ENCODE measurements at regions not wholly inside any gene's neighbourhood (a gene's known extent, or its start where the extent isn't known, plus 50 kb on each side); places are given as distances from the start of the nearest gene placed in this dataset.

GRCh38 chr18:22552899-22553460 lies 135.3 kb upstream of the CTAGE1 start:
- TF ChIP-seq EZH2 (IDR thresholded peaks at IDR 0.05; ENCODE audit: borderline replicate concordance, insufficient read depth, low read length, poor library complexity, severe bottlenecking) (no peak), SMC3 (conservative IDR thresholded peaks at IDR 0.05; ENCODE audit: poor library complexity) (no peak), CTCF (IDR thresholded peaks at IDR 0.05; ENCODE audit: poor library complexity, severe bottlenecking) (no peak), TAF1 (IDR thresholded peaks at IDR 0.05; ENCODE audit: low read depth) (no peak), RAD21 (conservative IDR thresholded peaks at IDR 0.05) (no peak), MXI1 (conservative IDR thresholded peaks at IDR 0.05; ENCODE audit: poor library complexity, severe bottlenecking) (no peak), EP300 (conservative IDR thresholded peaks at IDR 0.05; ENCODE audit: poor library complexity, severe bottlenecking) (no peak)
- TF ChIP-seq, protein P1, sequence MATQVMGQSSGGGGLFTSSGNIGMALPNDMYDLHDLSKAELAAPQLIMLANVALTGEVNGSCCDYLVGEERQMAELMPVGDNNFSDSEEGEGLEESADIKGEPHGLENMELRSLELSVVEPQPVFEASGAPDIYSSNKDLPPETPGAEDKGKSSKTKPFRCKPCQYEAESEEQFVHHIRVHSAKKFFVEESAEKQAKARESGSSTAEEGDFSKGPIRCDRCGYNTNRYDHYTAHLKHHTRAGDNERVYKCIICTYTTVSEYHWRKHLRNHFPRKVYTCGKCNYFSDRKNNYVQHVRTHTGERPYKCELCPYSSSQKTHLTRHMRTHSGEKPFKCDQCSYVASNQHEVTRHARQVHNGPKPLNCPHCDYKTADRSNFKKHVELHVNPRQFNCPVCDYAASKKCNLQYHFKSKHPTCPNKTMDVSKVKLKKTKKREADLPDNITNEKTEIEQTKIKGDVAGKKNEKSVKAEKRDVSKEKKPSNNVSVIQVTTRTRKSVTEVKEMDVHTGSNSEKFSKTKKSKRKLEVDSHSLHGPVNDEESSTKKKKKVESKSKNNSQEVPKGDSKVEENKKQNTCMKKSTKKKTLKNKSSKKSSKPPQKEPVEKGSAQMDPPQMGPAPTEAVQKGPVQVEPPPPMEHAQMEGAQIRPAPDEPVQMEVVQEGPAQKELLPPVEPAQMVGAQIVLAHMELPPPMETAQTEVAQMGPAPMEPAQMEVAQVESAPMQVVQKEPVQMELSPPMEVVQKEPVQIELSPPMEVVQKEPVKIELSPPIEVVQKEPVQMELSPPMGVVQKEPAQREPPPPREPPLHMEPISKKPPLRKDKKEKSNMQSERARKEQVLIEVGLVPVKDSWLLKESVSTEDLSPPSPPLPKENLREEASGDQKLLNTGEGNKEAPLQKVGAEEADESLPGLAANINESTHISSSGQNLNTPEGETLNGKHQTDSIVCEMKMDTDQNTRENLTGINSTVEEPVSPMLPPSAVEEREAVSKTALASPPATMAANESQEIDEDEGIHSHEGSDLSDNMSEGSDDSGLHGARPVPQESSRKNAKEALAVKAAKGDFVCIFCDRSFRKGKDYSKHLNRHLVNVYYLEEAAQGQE (IDR thresholded peaks at IDR 0.05; ENCODE audit: borderline replicate concordance), result no peak

Measured in neural cell (in vitro differentiated cells).